ENCODE measurements at regions not wholly inside any gene's neighbourhood (a gene's known extent, or its start where the extent isn't known, plus 50 kb on each side); places are given as distances from the start of the nearest gene placed in this dataset.
A peak's percentile ranks its signal among the peaks of the same experiment; 100 is the strongest.

DNA sequence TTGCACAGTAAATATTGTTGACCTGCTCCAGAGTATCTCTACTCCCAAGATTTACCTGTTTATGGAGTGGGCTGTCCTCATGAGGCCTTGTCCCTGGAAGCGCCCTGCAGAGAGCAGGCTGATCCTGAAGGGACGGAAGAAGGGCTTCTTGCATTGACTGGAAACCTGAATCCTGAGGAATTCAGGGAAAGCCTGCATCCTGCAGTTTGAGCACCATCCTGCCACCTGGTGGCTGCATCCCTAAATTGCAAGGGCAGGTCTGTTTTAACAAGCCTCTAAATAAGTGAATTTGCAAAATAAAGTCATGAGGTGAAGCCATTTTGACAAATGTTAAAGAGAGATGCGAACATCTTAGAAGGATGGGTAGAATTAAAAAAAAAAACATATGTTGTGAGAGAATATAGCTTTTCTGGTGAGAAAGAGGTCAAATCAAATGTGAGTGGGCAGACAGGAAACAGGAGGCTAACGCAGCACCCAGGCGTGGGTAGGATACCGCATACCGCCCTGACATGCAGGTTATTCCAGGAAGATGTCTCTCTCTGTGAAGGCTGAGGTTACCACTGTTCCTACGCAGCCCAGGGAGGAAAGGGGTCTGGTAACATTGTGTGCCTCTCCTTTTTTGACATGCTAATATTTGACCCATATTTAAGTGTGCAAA is 754.9 kb downstream of the RNF144A start:
- Histone ChIP-seq H3K4me3 (no peak overlapping the region), H3K9me3 (no peaks in the 10 kb centered on the region), H3K4me1 (ENCODE audit: low read depth) (no peaks in the 10 kb centered on the region), H3K36me3 (ENCODE audit: low read depth) (no peaks in the 10 kb centered on the region)
- intact Hi-C loops (cut with DNase I, micrococcal nuclease), result no loop called here
- ATAC-seq (peak; percentile 71), DNase-seq (peak in 2 of 3 donors; percentile 75 to 85)
- peak; percentile 65 for TF ChIP-seq CTCF (IDR thresholded peaks at IDR 0.05)

- DNase-seq (no peak), ATAC-seq (no peak)
- H3K36me3 ChIP-seq (ENCODE audit: low read depth), result no peaks in the 10 kb centered on the region
- no peaks in the 10 kb centered on the region for H3K9me3 ChIP-seq
- intact Hi-C loops (cut with DNase I, micrococcal nuclease), result no loop called here
- TF ChIP-seq CTCF (IDR thresholded peaks at IDR 0.05), result no peak
- H3K4me3 ChIP-seq, result no peak overlapping the region
- H3K4me1 ChIP-seq (ENCODE audit: low read depth), result no peaks in the 10 kb centered on the region
Measured at GRCh38 chr2:7672685-7673071, 755.5 kb downstream of the RNF144A start.

- Histone ChIP-seq H3K4me3 (no peak overlapping the region), H3K9me3 (no peaks in the 10 kb centered on the region), H3K4me1 (ENCODE audit: low read depth) (no peaks in the 10 kb centered on the region), H3K36me3 (ENCODE audit: low read depth) (no peaks in the 10 kb centered on the region)
- intact Hi-C loops (cut with DNase I, micrococcal nuclease), result no loop called here
- no peak for ATAC-seq
- no peak for TF ChIP-seq CTCF (IDR thresholded peaks at IDR 0.05)
- no peak for DNase-seq
Measured at GRCh38 chr2:7673101-7673500, 755.9 kb downstream of the RNF144A start.

GRCh38 chr2:7673853-7674252 is 756.6 kb downstream of the RNF144A start:
- Histone ChIP-seq H3K36me3 (ENCODE audit: low read depth) (no peaks in the 10 kb centered on the region), H3K9me3 (no peaks in the 10 kb centered on the region), H3K4me1 (ENCODE audit: low read depth) (no peaks in the 10 kb centered on the region), H3K4me3 (no peak overlapping the region)
- no peak for TF ChIP-seq CTCF (IDR thresholded peaks at IDR 0.05)
- no peak for ATAC-seq
- no peak for DNase-seq
- intact Hi-C loops (cut with DNase I, micrococcal nuclease), result no loop called here

DNA sequence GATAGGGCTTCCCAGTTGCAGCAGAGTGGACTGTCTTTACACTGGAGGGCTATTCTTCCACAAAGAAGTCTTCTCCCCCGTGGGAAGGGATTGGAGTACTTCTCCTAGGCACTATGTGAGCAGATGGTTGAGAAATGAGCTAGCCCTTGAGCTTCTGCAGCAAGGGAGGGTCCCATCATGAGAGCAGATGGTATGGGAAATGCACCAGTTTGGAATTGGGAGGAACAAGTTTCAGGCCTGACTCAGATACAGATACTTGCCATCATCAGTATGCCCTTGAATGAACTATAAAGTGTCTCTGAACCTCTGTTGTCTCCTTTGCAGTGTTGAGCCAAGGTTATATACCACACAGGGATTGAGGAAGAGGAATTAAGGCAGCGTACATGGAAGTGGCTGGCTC is 757.4 kb downstream of the RNF144A start:
- no peak overlapping the region for H3K4me3 ChIP-seq
- H3K9me3 ChIP-seq, result no peaks in the 10 kb centered on the region
- intact Hi-C loops (cut with DNase I, micrococcal nuclease), result no loop called here
- TF ChIP-seq CTCF (IDR thresholded peaks at IDR 0.05), result no peak
- ATAC-seq (no peak), DNase-seq (no peak)
- H3K36me3 ChIP-seq (ENCODE audit: low read depth), result no peaks in the 10 kb centered on the region
- no peaks in the 10 kb centered on the region for H3K4me1 ChIP-seq (ENCODE audit: low read depth)

- H3K36me3 ChIP-seq (ENCODE audit: low read depth), result no peaks in the 10 kb centered on the region
- H3K4me1 ChIP-seq (ENCODE audit: low read depth), result no peaks in the 10 kb centered on the region
- no peak overlapping the region for H3K4me3 ChIP-seq
- intact Hi-C loops (cut with DNase I, micrococcal nuclease), result no loop called here
- H3K9me3 ChIP-seq, result no peaks in the 10 kb centered on the region
- no peak for DNase-seq
- TF ChIP-seq CTCF (IDR thresholded peaks at IDR 0.05), result no peak
- no peak for ATAC-seq
Measured at GRCh38 chr2:7676714-7677113, 759.5 kb downstream of the RNF144A start.

Data from mucosa of descending colon (tissue), 3 donors.